H9 (cell line): ENCODE measurements at regions not wholly inside any gene's neighbourhood (a gene's known extent, or its start where the extent isn't known, plus 50 kb on each side); places are given as distances from the start of the nearest gene placed in this dataset.

Experiments
- DNase-seq: peaks from one replicate; pipeline ENCODE4 v3.0.0-alpha.2; 2017
- H2AFZ ChIP-seq: one replicate; pipeline ENCODE4 v1.6.1; 2013; ENCODE audit warnings: mild to moderate bottlenecking, low read length, control low read depth, moderate library complexity
- H2AK5ac ChIP-seq: 2 replicates; pipeline ENCODE4 v1.6.1; 2013; ENCODE audit warnings: low read length, control low read depth, mixed read lengths; ENCODE audit not compliant: insufficient read length
- H2BK120ac ChIP-seq: one replicate; pipeline ENCODE4 v1.6.1; 2013; ENCODE audit warnings: low read depth, mild to moderate bottlenecking, low read length, control low read depth, inconsistent platforms; ENCODE audit not compliant: poor library complexity, severe bottlenecking
- H2BK12ac ChIP-seq: 2 replicates; pipeline ENCODE4 v1.6.1; 2013; ENCODE audit warnings: low read length, control low read depth, mixed read lengths, low read depth; ENCODE audit not compliant: insufficient read length
- H2BK15ac ChIP-seq: 2 replicates; pipeline ENCODE4 v1.6.1; 2013; ENCODE audit warnings: low read depth, low read length, control low read depth
- H2BK20ac ChIP-seq: one replicate; pipeline ENCODE4 v1.6.1; 2013; ENCODE audit warnings: low read depth, mild to moderate bottlenecking, low read length, control low read depth, inconsistent platforms; ENCODE audit not compliant: poor library complexity, severe bottlenecking
- H2BK5ac ChIP-seq: 2 replicates; pipeline ENCODE4 v1.6.1; 2013; ENCODE audit warnings: low read length, control low read depth, mixed read lengths; ENCODE audit not compliant: insufficient read length
- H3K14ac ChIP-seq: 2 replicates; pipeline ENCODE4 v1.6.1; 2013; ENCODE audit warnings: low read length, control low read depth; ENCODE audit not compliant: insufficient read depth
- H3K18ac ChIP-seq: 2 replicates; pipeline ENCODE4 v1.6.1; 2013; ENCODE audit warnings: low read depth, mild to moderate bottlenecking, mixed read lengths, low read length, control low read depth; ENCODE audit not compliant: insufficient read length
- H3K23ac ChIP-seq: 2 replicates; pipeline ENCODE4 v1.6.1; 2013; ENCODE audit warnings: low read length, control low read depth, mixed read lengths, low read depth; ENCODE audit not compliant: insufficient read length
- H3K23me2 ChIP-seq: 2 replicates; pipeline ENCODE4 v1.6.1; 2013; ENCODE audit warnings: low read depth, mild to moderate bottlenecking, mixed read lengths, low read length, control low read depth; ENCODE audit not compliant: insufficient read length, poor library complexity, severe bottlenecking
- H3K27ac ChIP-seq: 2 replicates; pipeline ENCODE4 v1.5.1; 2013; ENCODE audit warnings: low read length, control low read depth, mixed read lengths, low read depth; ENCODE audit not compliant: insufficient read length
- H3K27me3 ChIP-seq: 2 replicates; pipeline ENCODE4 v1.6.1; 2013; ENCODE audit warnings: low read length, control low read depth, inconsistent platforms; ENCODE audit not compliant: insufficient read depth
- H3K4ac ChIP-seq: 2 replicates; pipeline ENCODE4 v1.6.1; 2013; ENCODE audit warnings: low read depth, mild to moderate bottlenecking, control low read depth, inconsistent platforms, low read length, moderate library complexity
- H3K4me1 ChIP-seq: 2 replicates; pipeline ENCODE4 v1.6.1; 2013; ENCODE audit warnings: low read length, control low read depth, inconsistent platforms; ENCODE audit not compliant: insufficient read depth
- H3K4me2 ChIP-seq: 2 replicates; pipeline ENCODE4 v1.6.1; 2013; ENCODE audit warnings: low read length, control low read depth, mixed read lengths; ENCODE audit not compliant: insufficient read length, insufficient read depth
- H3K56ac ChIP-seq: 2 replicates; pipeline ENCODE4 v1.6.1; 2013; ENCODE audit warnings: low read depth, mild to moderate bottlenecking, mixed read lengths, low read length, control low read depth; ENCODE audit not compliant: insufficient read length
- H3K79me1 ChIP-seq: 2 replicates; pipeline ENCODE4 v1.6.1; 2013; ENCODE audit warnings: low read depth, mild to moderate bottlenecking, moderate library complexity, low read length, control low read depth, inconsistent platforms; ENCODE audit not compliant: insufficient read depth, poor library complexity, severe bottlenecking
- H3K79me2 ChIP-seq: 2 replicates; pipeline ENCODE4 v1.6.1; 2013; ENCODE audit warnings: low read length, control low read depth, inconsistent platforms; ENCODE audit not compliant: insufficient read depth
- H3K9ac ChIP-seq: 2 replicates; pipeline ENCODE4 v1.6.1; 2013; ENCODE audit warnings: low read length, control low read depth, mixed read lengths; ENCODE audit not compliant: insufficient read length; ENCODE audit errors: extremely low read depth
- H3K9me3 ChIP-seq: one replicate; pipeline ENCODE4 v1.6.1; 2013; ENCODE audit warnings: low read depth, low read length, inconsistent platforms; ENCODE audit not compliant: control insufficient read depth
- H3T11ph ChIP-seq: one replicate; pipeline ENCODE4 v1.6.1; 2013; ENCODE audit warnings: mild to moderate bottlenecking, low read length, control low read depth, inconsistent platforms
- H4K20me1 ChIP-seq: one replicate; pipeline ENCODE4 v1.6.1; 2013; ENCODE audit not compliant: control insufficient read depth, insufficient read length, insufficient read depth
- H4K5ac ChIP-seq: 2 replicates; pipeline ENCODE4 v1.6.1; 2013; ENCODE audit warnings: low read depth, mild to moderate bottlenecking, mixed read lengths, low read length, control low read depth; ENCODE audit not compliant: insufficient read length
- H4K8ac ChIP-seq: replicated peaks from 2 replicates; pipeline ENCODE4 v1.6.1; 2013; ENCODE audit warnings: low read length, control low read depth, mixed read lengths, low read depth; ENCODE audit not compliant: insufficient read length
- H4K91ac ChIP-seq: 2 replicates; pipeline ENCODE4 v1.6.1; 2013; ENCODE audit warnings: low read depth, mild to moderate bottlenecking, moderate library complexity, mixed read lengths, low read length, control low read depth; ENCODE audit not compliant: insufficient read length
- H3K27ac Mint-ChIP-seq, 3 experiments: 2 replicates in 2 of 3; 3 replicates in 1 of 3; pipeline ENCODE4 v1.8.0; 2020 to 2021; ENCODE audit warnings: mixed read lengths in 3 of 3, mild to moderate bottlenecking in 1 of 3, moderate library complexity in 1 of 3
- H3K27me3 Mint-ChIP-seq: 2 replicates; pipeline ENCODE4 v1.8.0; 2021; ENCODE audit warnings: low read depth, mild to moderate bottlenecking, moderate library complexity, mixed read lengths
- H3K36me3 Mint-ChIP-seq, 3 experiments: 2 replicates in 2 of 3; 3 replicates in 1 of 3; pipeline ENCODE4 v1.8.0; 2020 to 2021; ENCODE audit warnings: low read depth in 3 of 3, mixed read lengths in 3 of 3; ENCODE audit not compliant: insufficient read depth in 1 of 3
- H3K4me1 Mint-ChIP-seq, 2 experiments: 2 replicates each; pipeline ENCODE4 v1.8.0; 2020; ENCODE audit warnings: mixed read lengths in 2 of 2
- H3K4me3 Mint-ChIP-seq, 2 experiments: 2 replicates in 1 of 2; 3 replicates in 1 of 2; pipeline ENCODE4 v1.8.0; 2020 to 2021; ENCODE audit warnings: mild to moderate bottlenecking in 2 of 2, mixed read lengths in 2 of 2, moderate library complexity in 1 of 2
- H3K9me3 Mint-ChIP-seq, 2 experiments: 2 replicates in 1 of 2; 3 replicates in 1 of 2; pipeline ENCODE4 v1.8.0; 2020; ENCODE audit warnings: mild to moderate bottlenecking in 2 of 2, mixed read lengths in 2 of 2, moderate library complexity in 1 of 2
- WGBS: extraction: QIAGEN DNeasy Blood & Tissue Kit; methylation state at CpG from one replicate; pipeline ENCODE4 v1.1.7; 2013; ENCODE audit warnings: missing lambda C conversion rate, low lambda C conversion rate, mixed read lengths; ENCODE audit not compliant: insufficient read length; ENCODE audit errors: extremely low coverage; 5-methylcytosine and 5-hydroxymethylcytosine counted together
- TF ChIP-seq, protein P1 (sequence below): fragments of 200-600 bp; sonication (generic); conservative IDR thresholded peaks from 3 replicates; pipeline ENCODE4 v1.8.0; 2021; ENCODE audit warnings: antibody characterized with exemption, mild to moderate bottlenecking

DNA sequence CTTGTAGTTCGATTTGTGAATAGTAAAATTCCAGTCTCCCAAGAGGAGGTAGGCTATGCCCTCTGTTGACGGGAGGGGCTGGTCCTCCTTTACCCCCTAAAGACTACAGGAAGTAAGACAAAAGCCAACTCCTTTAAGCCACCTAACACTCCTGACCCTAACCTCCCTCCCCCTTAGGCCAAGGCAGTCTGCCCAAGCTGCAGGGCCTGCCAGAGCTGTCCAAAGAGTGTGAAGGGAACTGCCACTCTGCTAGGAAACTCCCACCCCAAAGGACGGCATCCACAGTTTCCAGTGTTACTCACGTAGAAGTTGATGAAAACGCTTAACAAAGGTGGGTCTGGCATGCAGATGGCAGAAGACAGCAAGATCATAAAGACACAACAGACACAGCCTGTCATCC lies 803.2 kb downstream of the PLA2G4A start:
- TF ChIP-seq, protein P1, sequence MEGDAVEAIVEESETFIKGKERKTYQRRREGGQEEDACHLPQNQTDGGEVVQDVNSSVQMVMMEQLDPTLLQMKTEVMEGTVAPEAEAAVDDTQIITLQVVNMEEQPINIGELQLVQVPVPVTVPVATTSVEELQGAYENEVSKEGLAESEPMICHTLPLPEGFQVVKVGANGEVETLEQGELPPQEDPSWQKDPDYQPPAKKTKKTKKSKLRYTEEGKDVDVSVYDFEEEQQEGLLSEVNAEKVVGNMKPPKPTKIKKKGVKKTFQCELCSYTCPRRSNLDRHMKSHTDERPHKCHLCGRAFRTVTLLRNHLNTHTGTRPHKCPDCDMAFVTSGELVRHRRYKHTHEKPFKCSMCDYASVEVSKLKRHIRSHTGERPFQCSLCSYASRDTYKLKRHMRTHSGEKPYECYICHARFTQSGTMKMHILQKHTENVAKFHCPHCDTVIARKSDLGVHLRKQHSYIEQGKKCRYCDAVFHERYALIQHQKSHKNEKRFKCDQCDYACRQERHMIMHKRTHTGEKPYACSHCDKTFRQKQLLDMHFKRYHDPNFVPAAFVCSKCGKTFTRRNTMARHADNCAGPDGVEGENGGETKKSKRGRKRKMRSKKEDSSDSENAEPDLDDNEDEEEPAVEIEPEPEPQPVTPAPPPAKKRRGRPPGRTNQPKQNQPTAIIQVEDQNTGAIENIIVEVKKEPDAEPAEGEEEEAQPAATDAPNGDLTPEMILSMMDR: no peak
- Histone ChIP-seq H3K18ac (no peak overlapping the region), H3K27me3 (no peaks in the 10 kb centered on the region), H3K9me3 (peaks cover 19% of the 10 kb centered on the region), H3K23me2 (no peaks in the 10 kb centered on the region), H3K23ac (no peak overlapping the region), H3K79me2 (no peaks in the 10 kb centered on the region), H2BK15ac (no peak overlapping the region), H3K4me1 (no peaks in the 10 kb centered on the region), H3K56ac (no peak overlapping the region), H3K27ac (no peak overlapping the region), H4K8ac (no peak overlapping the region), H3K4me2 (no peak overlapping the region), H2BK120ac (no peak overlapping the region), H2BK12ac (no peak overlapping the region), H4K5ac (no peak overlapping the region), H2BK20ac (no peak overlapping the region), H3K79me1 (no peaks in the 10 kb centered on the region), H3K9ac (no peak overlapping the region), H2BK5ac (no peak overlapping the region), H2AK5ac (no peak overlapping the region), H4K20me1 (no peaks in the 10 kb centered on the region), H4K91ac (no peak overlapping the region), H3K4ac (no peak overlapping the region), H3T11ph (no peak overlapping the region), H3K14ac (no peak overlapping the region), H2AFZ (no peak overlapping the region)
- no peak overlapping the region; a peak in 1 of 7 replicates for H3K27ac Mint-ChIP-seq
- H3K4me1 Mint-ChIP-seq: peaks cover 0 to 2% of the 10 kb centered on the region in 2 experiments; a peak in 1 of 4 replicates
- no peaks in the 10 kb centered on the region; the same call in none of the 2 replicates for H3K27me3 Mint-ChIP-seq
- no peak overlapping the region for H3K4me3 Mint-ChIP-seq
- DNase-seq: peak; percentile 72
- WGBS: no CpG with 5 or more reads among the region's 5 CpGs
- H3K36me3 Mint-ChIP-seq: peaks cover 25 to 33% (median 30%) of the 10 kb centered on the region in 3 experiments
- peaks cover 24% of the 10 kb centered on the region in 2 experiments for H3K9me3 Mint-ChIP-seq
